ENCODE measurements at regions not wholly inside any gene's neighbourhood (a gene's known extent, or its start where the extent isn't known, plus 50 kb on each side); places are given as distances from the start of the nearest gene placed in this dataset.

- TF ChIP-seq USF1 (IDR thresholded peaks at IDR 0.05), result no peak
- TF ChIP-seq REST (IDR thresholded peaks at IDR 0.05; ENCODE audit: low read depth), result no peak
- TF ChIP-seq EGR1 (IDR thresholded peaks at IDR 0.05), result no peak
- TF ChIP-seq CREB1 (IDR thresholded peaks at IDR 0.05; ENCODE audit: low read depth), result no peak
Observed at GRCh38 chr7:152579070-152579469, 96.9 kb downstream of the XRCC2 start.

- no peak for TF ChIP-seq USF1 (IDR thresholded peaks at IDR 0.05)
- TF ChIP-seq EP300 (IDR thresholded peaks at IDR 0.05; ENCODE audit: borderline replicate concordance), result no peak
- no peak for TF ChIP-seq EGR1 (IDR thresholded peaks at IDR 0.05)
- no peak for TF ChIP-seq CEBPB (IDR thresholded peaks at IDR 0.05)
- no peak for TF ChIP-seq CREB1 (IDR thresholded peaks at IDR 0.05; ENCODE audit: low read depth)
Observed at GRCh38 chr7:152577339-152577738, 98.6 kb downstream of the XRCC2 start.

GRCh38 chr7:152574892-152575548, 100.9 kb downstream of the XRCC2 start:
- TF ChIP-seq REST (IDR thresholded peaks at IDR 0.05; ENCODE audit: low read depth) (no peak), YY1 (IDR thresholded peaks at IDR 0.05; ENCODE audit: low read depth) (no peak), RAD21 (IDR thresholded peaks at IDR 0.05; ENCODE audit: low read depth) (no peak), EGR1 (IDR thresholded peaks at IDR 0.05) (no peak), TEAD4 (IDR thresholded peaks at IDR 0.05) (no peak), TCF12 (IDR thresholded peaks at IDR 0.05; ENCODE audit: low read depth) (no peak), CREB1 (IDR thresholded peaks at IDR 0.05; ENCODE audit: low read depth) (no peak), NFIC (IDR thresholded peaks at IDR 0.05) (no peak), CEBPB (IDR thresholded peaks at IDR 0.05) (no peak), ZBTB7A (IDR thresholded peaks at IDR 0.05; ENCODE audit: low read depth) (no peak), FOXM1 (IDR thresholded peaks at IDR 0.05; ENCODE audit: borderline replicate concordance, low read depth) (no peak), EP300 (IDR thresholded peaks at IDR 0.05; ENCODE audit: borderline replicate concordance) (no peak), MAX (IDR thresholded peaks at IDR 0.05) (no peak), USF1 (IDR thresholded peaks at IDR 0.05) (no peak), TAF1 (IDR thresholded peaks at IDR 0.05; ENCODE audit: low read depth) (no peak)

GRCh38 chr7:152572101-152572500, 103.8 kb downstream of the XRCC2 start:
- TF ChIP-seq TAF1 (IDR thresholded peaks at IDR 0.05; ENCODE audit: low read depth) (no peak), TCF12 (IDR thresholded peaks at IDR 0.05; ENCODE audit: low read depth) (no peak), YY1 (IDR thresholded peaks at IDR 0.05; ENCODE audit: low read depth) (no peak), CEBPB (IDR thresholded peaks at IDR 0.05) (no peak), EGR1 (IDR thresholded peaks at IDR 0.05) (no peak), REST (IDR thresholded peaks at IDR 0.05; ENCODE audit: low read depth) (no peak), NFIC (IDR thresholded peaks at IDR 0.05) (no peak), USF1 (IDR thresholded peaks at IDR 0.05) (no peak), TEAD4 (IDR thresholded peaks at IDR 0.05) (no peak), FOXM1 (IDR thresholded peaks at IDR 0.05; ENCODE audit: borderline replicate concordance, low read depth) (no peak), EP300 (IDR thresholded peaks at IDR 0.05; ENCODE audit: borderline replicate concordance) (no peak), MAX (IDR thresholded peaks at IDR 0.05) (no peak), RAD21 (IDR thresholded peaks at IDR 0.05; ENCODE audit: low read depth) (no peak), ZBTB7A (IDR thresholded peaks at IDR 0.05; ENCODE audit: low read depth) (no peak)
